Mesendoderm (in vitro differentiated cells): ENCODE measurements at regions not wholly inside any gene's neighbourhood (a gene's known extent, or its start where the extent isn't known, plus 50 kb on each side); places are given as distances from the start of the nearest gene placed in this dataset.

Source experiments
- DNase-seq: peaks from one replicate; pipeline ENCODE4 v3.0.0; 2013
- H2AK5ac ChIP-seq: 2 replicates; pipeline ENCODE4 v1.6.1; 2013; ENCODE audit warnings: low read length, inconsistent platforms
- H2BK120ac ChIP-seq: 2 replicates; pipeline ENCODE4 v1.6.1; 2013; ENCODE audit warnings: low read depth, mild to moderate bottlenecking, low read length, moderate library complexity, mixed read lengths
- H2BK15ac ChIP-seq: replicated peaks from 2 replicates; pipeline ENCODE4 v1.6.1; 2013; ENCODE audit warnings: low read depth, mild to moderate bottlenecking, moderate library complexity
- H2BK5ac ChIP-seq: 2 replicates; pipeline ENCODE4 v1.6.1; 2013; ENCODE audit warnings: low read length, inconsistent platforms
- H3K18ac ChIP-seq: 2 replicates; pipeline ENCODE4 v1.6.1; 2013; ENCODE audit warnings: mild to moderate bottlenecking, low read length, mixed read lengths
- H3K23ac ChIP-seq: one replicate; pipeline ENCODE4 v1.6.1; 2013; ENCODE audit warnings: low read length
- H3K27ac ChIP-seq: 2 replicates; pipeline ENCODE4 v1.5.1; 2013; ENCODE audit warnings: low read depth, mild to moderate bottlenecking, inconsistent platforms, low read length, moderate library complexity
- H3K27me3 ChIP-seq: 2 replicates; pipeline ENCODE4 v1.6.1; 2013; ENCODE audit warnings: low read length, control low read depth, mild to moderate bottlenecking, inconsistent platforms; ENCODE audit not compliant: insufficient read depth, poor library complexity
- H3K36me3 ChIP-seq: 2 replicates; pipeline ENCODE4 v1.6.1; 2013; ENCODE audit warnings: low read length, inconsistent platforms; ENCODE audit not compliant: control insufficient read depth, insufficient read depth
- H3K4ac ChIP-seq: one replicate; pipeline ENCODE4 v1.6.1; 2013; ENCODE audit warnings: low read depth, mild to moderate bottlenecking, low read length, moderate library complexity
- H3K4me1 ChIP-seq: 2 replicates; pipeline ENCODE4 v1.6.1; 2013; ENCODE audit warnings: low read depth, low read length, inconsistent platforms; ENCODE audit not compliant: control insufficient read depth
- H3K4me2 ChIP-seq: 2 replicates; pipeline ENCODE4 v1.6.1; 2013; ENCODE audit warnings: low read length
- H3K4me3 ChIP-seq: 2 replicates; pipeline ENCODE4 v1.5.1; 2013; ENCODE audit warnings: mild to moderate bottlenecking, low read length
- H3K56ac ChIP-seq: one replicate; pipeline ENCODE4 v1.6.1; 2013; ENCODE audit warnings: low read length
- H3K79me1 ChIP-seq: 2 replicates; pipeline ENCODE4 v1.6.1; 2013; ENCODE audit warnings: low read length, inconsistent platforms
- H3K79me2 ChIP-seq: 2 replicates; pipeline ENCODE4 v1.6.1; 2013; ENCODE audit warnings: mild to moderate bottlenecking, low read length; ENCODE audit not compliant: control insufficient read depth, insufficient read depth
- H3K9ac ChIP-seq: 2 replicates; pipeline ENCODE4 v1.6.1; 2013; ENCODE audit warnings: low read length, inconsistent platforms
- H4K5ac ChIP-seq: one replicate; pipeline ENCODE4 v1.6.1; 2013; ENCODE audit warnings: low read length
- H4K8ac ChIP-seq: one replicate; pipeline ENCODE4 v1.6.1; 2013; ENCODE audit warnings: low read depth, mild to moderate bottlenecking, control low read depth, low read length, moderate library complexity
- WGBS: extraction: QIAGEN DNeasy Blood & Tissue Kit; methylation state at CpG from one replicate; pipeline ENCODE4 v1.1.7; 2013; ENCODE audit warnings: low lambda C conversion rate, missing lambda C conversion rate; ENCODE audit not compliant: insufficient coverage; ENCODE audit errors: extremely low coverage; 5-methylcytosine and 5-hydroxymethylcytosine counted together

- H2AK5ac ChIP-seq = no peak overlapping the region
- H3K4me1 ChIP-seq = no peaks in the 10 kb centered on the region
- no peak overlapping the region for H3K23ac ChIP-seq
- DNase-seq = no peak
- no peaks in the 10 kb centered on the region for H3K27me3 ChIP-seq
- no peak overlapping the region for H2BK120ac ChIP-seq
- no peak overlapping the region for H4K8ac ChIP-seq
- H3K4me3 ChIP-seq = no peak overlapping the region
- H3K79me1 ChIP-seq = no peaks in the 10 kb centered on the region
- H3K9ac ChIP-seq = no peak overlapping the region
- no peak overlapping the region for H2BK15ac ChIP-seq
- no peak overlapping the region for H3K4me2 ChIP-seq
- H2BK5ac ChIP-seq = no peak overlapping the region
- no peak overlapping the region for H3K56ac ChIP-seq
- H3K79me2 ChIP-seq = no peaks in the 10 kb centered on the region
- no peak overlapping the region for H3K27ac ChIP-seq
- H4K5ac ChIP-seq = no peak overlapping the region
- WGBS = no CpG with 5 or more reads among the region's 1 CpG
- H3K36me3 ChIP-seq = no peaks in the 10 kb centered on the region
- no peak overlapping the region for H3K18ac ChIP-seq
- no peak overlapping the region for H3K4ac ChIP-seq
Observed at GRCh38 chr12:58775396-58775795, 144.9 kb downstream of the LRIG3 start.

DNA sequence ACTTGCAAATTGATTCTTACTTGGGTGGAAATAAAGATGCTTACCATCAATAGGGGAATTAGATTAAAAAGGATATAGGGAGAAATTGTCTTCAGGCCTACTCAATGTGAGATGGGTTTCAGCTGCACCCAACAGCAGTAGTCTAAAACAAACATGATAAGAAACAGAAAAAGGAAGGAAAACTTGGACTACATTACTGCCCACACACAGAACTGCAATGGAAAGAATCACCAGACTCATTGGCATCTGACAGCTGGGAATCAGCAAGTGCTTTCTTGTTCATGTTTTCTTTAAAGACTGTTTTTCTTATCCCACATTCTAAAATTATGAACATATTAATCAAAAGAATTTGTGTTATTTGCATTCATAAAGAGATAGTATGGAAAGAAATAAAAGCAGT, 144.2 kb downstream of the LRIG3 start:
- Histone ChIP-seq H3K4ac (no peak overlapping the region), H3K27ac (no peak overlapping the region), H3K9ac (no peak overlapping the region), H4K8ac (no peak overlapping the region), H2AK5ac (no peak overlapping the region), H2BK15ac (no peak overlapping the region), H3K56ac (no peak overlapping the region), H3K4me3 (no peak overlapping the region), H2BK120ac (no peak overlapping the region), H3K4me1 (no peaks in the 10 kb centered on the region), H3K4me2 (no peak overlapping the region), H3K79me1 (no peaks in the 10 kb centered on the region), H3K36me3 (no peaks in the 10 kb centered on the region), H4K5ac (no peak overlapping the region), H2BK5ac (no peak overlapping the region), H3K23ac (no peak overlapping the region), H3K18ac (no peak overlapping the region), H3K27me3 (no peaks in the 10 kb centered on the region), H3K79me2 (no peaks in the 10 kb centered on the region)
- DNase-seq = no peak

DNA sequence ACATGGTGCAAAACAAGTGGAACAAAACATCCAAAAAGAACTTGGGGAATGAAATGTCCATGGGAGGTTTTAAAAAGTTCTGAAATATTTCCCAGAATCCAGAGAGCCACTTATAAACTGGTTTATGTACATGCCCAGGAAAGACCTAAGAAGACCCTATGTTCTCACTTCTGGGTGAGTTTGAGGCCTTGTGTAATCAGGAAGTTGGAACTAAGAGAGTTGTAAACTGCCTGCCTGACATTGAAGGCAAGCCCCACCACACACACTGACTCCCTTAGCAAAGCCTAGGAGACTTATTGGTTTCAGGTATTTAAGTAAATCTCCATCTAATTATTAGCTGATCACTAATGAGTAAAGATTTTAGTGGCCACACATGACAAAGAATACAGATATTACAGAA, 142.5 kb downstream of the LRIG3 start:
- Histone ChIP-seq H3K23ac (no peak overlapping the region), H3K56ac (no peak overlapping the region), H3K4ac (no peak overlapping the region), H4K8ac (no peak overlapping the region), H3K27me3 (no peaks in the 10 kb centered on the region), H3K4me1 (no peaks in the 10 kb centered on the region), H3K4me3 (no peak overlapping the region), H2AK5ac (no peak overlapping the region), H3K18ac (no peak overlapping the region), H3K79me2 (no peaks in the 10 kb centered on the region), H2BK120ac (no peak overlapping the region), H2BK5ac (no peak overlapping the region), H3K9ac (no peak overlapping the region), H2BK15ac (no peak overlapping the region), H3K27ac (no peak overlapping the region), H3K79me1 (no peaks in the 10 kb centered on the region), H4K5ac (no peak overlapping the region), H3K36me3 (no peaks in the 10 kb centered on the region), H3K4me2 (no peak overlapping the region)
- no peak for DNase-seq

GRCh38 chr12:58781609-58782008, 138.7 kb downstream of the LRIG3 start:
- H3K18ac ChIP-seq = no peak overlapping the region
- no CpG with 5 or more reads among the region's 5 CpGs for WGBS
- no peak overlapping the region for H2AK5ac ChIP-seq
- no peak overlapping the region for H4K5ac ChIP-seq
- H3K4me1 ChIP-seq = no peaks in the 10 kb centered on the region
- no peaks in the 10 kb centered on the region for H3K79me2 ChIP-seq
- H3K4me3 ChIP-seq = no peak overlapping the region
- no peaks in the 10 kb centered on the region for H3K27me3 ChIP-seq
- no peak overlapping the region for H3K23ac ChIP-seq
- no peak overlapping the region for H3K56ac ChIP-seq
- no peak overlapping the region for H2BK5ac ChIP-seq
- H3K4ac ChIP-seq = no peak overlapping the region
- no peak overlapping the region for H2BK120ac ChIP-seq
- H3K27ac ChIP-seq = no peak overlapping the region
- DNase-seq = no peak
- H3K9ac ChIP-seq = no peak overlapping the region
- H3K36me3 ChIP-seq = no peaks in the 10 kb centered on the region
- no peak overlapping the region for H3K4me2 ChIP-seq
- no peak overlapping the region for H4K8ac ChIP-seq
- H2BK15ac ChIP-seq = no peak overlapping the region
- no peaks in the 10 kb centered on the region for H3K79me1 ChIP-seq

- Histone ChIP-seq H3K79me2 (no peaks in the 10 kb centered on the region), H3K4me1 (no peaks in the 10 kb centered on the region), H3K9ac (no peak overlapping the region), H3K27ac (no peak overlapping the region), H2BK5ac (no peak overlapping the region), H3K36me3 (no peaks in the 10 kb centered on the region), H3K18ac (no peak overlapping the region), H3K23ac (no peak overlapping the region), H3K4ac (no peak overlapping the region), H2AK5ac (no peak overlapping the region), H2BK15ac (no peak overlapping the region), H3K4me3 (no peak overlapping the region), H3K27me3 (no peaks in the 10 kb centered on the region), H2BK120ac (no peak overlapping the region), H3K56ac (no peak overlapping the region), H3K79me1 (no peaks in the 10 kb centered on the region), H3K4me2 (no peak overlapping the region), H4K8ac (no peak overlapping the region), H4K5ac (no peak overlapping the region)
- DNase-seq = no peak
- no CpG with 5 or more reads among the region's 4 CpGs for WGBS
Observed at GRCh38 chr12:58787021-58787760, 133.1 kb downstream of the LRIG3 start.

GRCh38 chr12:58794859-58795258, 125.4 kb downstream of the LRIG3 start:
- DNase-seq = no peak
- H2BK15ac ChIP-seq = no peak overlapping the region
- H3K27me3 ChIP-seq = no peaks in the 10 kb centered on the region
- H2BK5ac ChIP-seq = no peak overlapping the region
- H3K4me2 ChIP-seq = no peak overlapping the region
- H3K4me3 ChIP-seq = no peak overlapping the region
- no peaks in the 10 kb centered on the region for H3K79me1 ChIP-seq
- H4K8ac ChIP-seq = no peak overlapping the region
- no peak overlapping the region for H4K5ac ChIP-seq
- H2AK5ac ChIP-seq = no peak overlapping the region
- no CpG with 5 or more reads among the region's 6 CpGs for WGBS
- H3K23ac ChIP-seq = no peak overlapping the region
- no peak overlapping the region for H3K9ac ChIP-seq
- no peak overlapping the region for H3K56ac ChIP-seq
- no peaks in the 10 kb centered on the region for H3K36me3 ChIP-seq
- H2BK120ac ChIP-seq = no peak overlapping the region
- no peak overlapping the region for H3K4ac ChIP-seq
- no peak overlapping the region for H3K27ac ChIP-seq
- H3K79me2 ChIP-seq = no peaks in the 10 kb centered on the region
- H3K4me1 ChIP-seq = no peaks in the 10 kb centered on the region
- H3K18ac ChIP-seq = no peak overlapping the region
